Gastroesophageal sphincter (tissue), 3 donors: ENCODE measurements at regions not wholly inside any gene's neighbourhood (a gene's known extent, or its start where the extent isn't known, plus 50 kb on each side); places are given as distances from the start of the nearest gene placed in this dataset.

Experiments
- CTCF ChIP-seq, 4 experiments: fragments of 200-600 bp in 2 of 4; fragments of 450-650 bp in 2 of 4; sonication (generic) in 1 of 4; IDR thresholded peaks; one replicate each; pipeline ENCODE4 v1.5.1; 2017 to 2019; ENCODE audit warnings: antibody characterized with exemption in 4 of 4, mild to moderate bottlenecking in 2 of 4, moderate library complexity in 2 of 4
- POLR2A ChIP-seq, 2 donors: fragments of 450-650 bp; IDR thresholded peaks; one replicate each; pipeline ENCODE4 v1.6.1; 2017; ENCODE audit warnings: antibody characterized with exemption in 2 of 2, mild to moderate bottlenecking in 2 of 2, moderate library complexity in 1 of 2
- POLR2AphosphoS5 ChIP-seq: sonication (generic); formaldehyde crosslinking; IDR thresholded peaks from one replicate; pipeline ENCODE4 v1.6.1; 2017; ENCODE audit warnings: antibody characterized with exemption

- TF ChIP-seq CTCF (IDR thresholded peaks at IDR 0.05), result no peak
- no peak for TF ChIP-seq POLR2A (IDR thresholded peaks at IDR 0.05)
- TF ChIP-seq POLR2AphosphoS5, result no peak
Measured at GRCh38 chr13:111633401-111633800, 313.0 kb downstream of the TEX29 start.
